Vagina (tissue), 2 donors: ENCODE measurements at regions not wholly inside any gene's neighbourhood (a gene's known extent, or its start where the extent isn't known, plus 50 kb on each side); places are given as distances from the start of the nearest gene placed in this dataset.

Source experiments
- CTCF ChIP-seq, 3 experiments: fragments of 450-650 bp in 2 of 3; fragments of 200-600 bp in 1 of 3; sonication (generic) in 1 of 3; IDR thresholded peaks; one replicate each; pipeline ENCODE4 v1.5.1; 2017 to 2019; ENCODE audit warnings: antibody characterized with exemption in 3 of 3, mild to moderate bottlenecking in 2 of 3, moderate library complexity in 2 of 3
- POLR2A ChIP-seq, 2 donors: fragments of 450-650 bp; IDR thresholded peaks; one replicate each; pipeline ENCODE4 v1.6.1; 2017; ENCODE audit warnings: antibody characterized with exemption in 2 of 2, mild to moderate bottlenecking in 2 of 2, moderate library complexity in 2 of 2

GRCh38 chr6:138688580-138688979 lies 85.0 kb upstream of the CCDC28A start:
- TF ChIP-seq CTCF (IDR thresholded peaks at IDR 0.05) (no peak), POLR2A (IDR thresholded peaks at IDR 0.05) (no peak)
